GM12891 (cell line): ENCODE measurements at regions not wholly inside any gene's neighbourhood (a gene's known extent, or its start where the extent isn't known, plus 50 kb on each side); places are given as distances from the start of the nearest gene placed in this dataset.

Experiments
- POLR2A ChIP-seq: IDR thresholded peaks from 2 replicates; pipeline ENCODE4 v1.6.1; 2011; ENCODE audit warnings: low read depth, low read length, control low read depth
- POLR2AphosphoS5 ChIP-seq: IDR thresholded peaks from 2 replicates; pipeline ENCODE4 v1.6.1; 2011; ENCODE audit warnings: low read depth, low read length, control low read depth
- SPI1 ChIP-seq: IDR thresholded peaks from 2 replicates; pipeline ENCODE4 v1.6.1; 2011; ENCODE audit warnings: low read depth, low read length, control low read depth

DNA sequence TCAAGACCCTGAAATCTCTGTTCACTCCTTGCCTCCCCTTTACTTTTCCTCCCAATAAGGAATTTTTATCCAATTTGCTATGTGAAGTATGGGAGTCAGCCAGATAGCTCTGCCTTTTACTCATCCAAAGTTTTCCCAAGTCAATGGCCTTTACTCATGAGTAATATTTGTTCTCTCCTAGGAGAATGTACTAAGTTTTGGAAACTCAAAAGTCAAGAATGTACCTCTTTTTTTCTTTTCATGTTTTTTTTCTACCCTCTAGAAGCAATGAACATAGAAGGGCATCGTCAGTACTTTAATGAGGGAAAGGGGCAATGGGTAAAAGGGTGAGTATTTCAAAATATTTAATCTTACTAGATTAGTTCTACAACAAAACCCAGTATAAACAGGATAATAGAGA is 140.2 kb upstream of the SGCD start:
- TF ChIP-seq POLR2A (no peak), POLR2AphosphoS5 (no peak), SPI1 (no peak)
